MM.1S (cell line): ENCODE measurements at regions not wholly inside any gene's neighbourhood (a gene's known extent, or its start where the extent isn't known, plus 50 kb on each side); places are given as distances from the start of the nearest gene placed in this dataset.

ENCODE experiments used
- EZH2 ChIP-seq: fragments of 300-600 bp; sonication (generic); optimal IDR thresholded peaks from 2 replicates; pipeline ENCODE3; 2017; ENCODE audit warnings: low read depth, mild to moderate bottlenecking, antibody characterized with exemption, low read length, mixed read lengths
- EZH2phosphoT487 ChIP-seq: fragments of 300-600 bp; sonication (generic); IDR thresholded peaks from 2 replicates; pipeline ENCODE4 v1.6.1; 2018; ENCODE audit warnings: antibody characterized with exemption, low read length
- TF ChIP-seq, protein P1 (sequence below): fragments of 300-600 bp; sonication (generic); IDR thresholded peaks from 2 replicates; pipeline ENCODE4 v1.5.1; 2016; ENCODE audit warnings: antibody characterized with exemption, low read length, mixed read lengths

DNA sequence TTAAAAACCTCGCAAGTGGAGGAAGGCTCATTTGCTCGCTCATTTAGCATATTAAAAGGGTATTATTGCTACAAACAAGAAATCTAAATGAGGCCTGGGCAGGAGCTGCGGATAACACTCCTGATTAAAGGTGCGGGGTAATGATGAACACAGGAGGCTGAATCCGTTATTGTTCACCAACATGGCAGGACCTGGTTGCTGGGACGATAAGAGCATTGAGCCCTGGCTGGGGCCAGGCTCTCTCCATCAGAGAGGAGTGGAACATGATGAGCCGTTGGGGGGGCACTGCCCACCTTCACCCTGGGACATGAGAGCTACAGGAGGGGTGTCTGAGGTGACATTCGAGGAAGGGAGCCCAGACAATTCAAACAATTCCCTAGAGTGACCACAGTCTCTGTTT, 211.7 kb downstream of the NXPE2 start:
- TF ChIP-seq, protein P1, sequence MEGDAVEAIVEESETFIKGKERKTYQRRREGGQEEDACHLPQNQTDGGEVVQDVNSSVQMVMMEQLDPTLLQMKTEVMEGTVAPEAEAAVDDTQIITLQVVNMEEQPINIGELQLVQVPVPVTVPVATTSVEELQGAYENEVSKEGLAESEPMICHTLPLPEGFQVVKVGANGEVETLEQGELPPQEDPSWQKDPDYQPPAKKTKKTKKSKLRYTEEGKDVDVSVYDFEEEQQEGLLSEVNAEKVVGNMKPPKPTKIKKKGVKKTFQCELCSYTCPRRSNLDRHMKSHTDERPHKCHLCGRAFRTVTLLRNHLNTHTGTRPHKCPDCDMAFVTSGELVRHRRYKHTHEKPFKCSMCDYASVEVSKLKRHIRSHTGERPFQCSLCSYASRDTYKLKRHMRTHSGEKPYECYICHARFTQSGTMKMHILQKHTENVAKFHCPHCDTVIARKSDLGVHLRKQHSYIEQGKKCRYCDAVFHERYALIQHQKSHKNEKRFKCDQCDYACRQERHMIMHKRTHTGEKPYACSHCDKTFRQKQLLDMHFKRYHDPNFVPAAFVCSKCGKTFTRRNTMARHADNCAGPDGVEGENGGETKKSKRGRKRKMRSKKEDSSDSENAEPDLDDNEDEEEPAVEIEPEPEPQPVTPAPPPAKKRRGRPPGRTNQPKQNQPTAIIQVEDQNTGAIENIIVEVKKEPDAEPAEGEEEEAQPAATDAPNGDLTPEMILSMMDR = no peak
- TF ChIP-seq EZH2 (no peak), EZH2phosphoT487 (no peak)
